Stimulated activated CD4-positive, alpha-beta T cell treated with anti-CD3 and anti-CD28 coated beads, Interleukin-1b, Interleukin-23, amount 100 ng/mL, for 48 hours (primary cell): ENCODE measurements at regions not wholly inside any gene's neighbourhood (a gene's known extent, or its start where the extent isn't known, plus 50 kb on each side); places are given as distances from the start of the nearest gene placed in this dataset.

Experiments
- DNase-seq: peaks from one replicate; pipeline ENCODE4 v3.0.0-alpha.2; 2020

- no peak for DNase-seq
Observed at GRCh38 chr13:79267560-79267959, 138.5 kb downstream of the RBM26 start.

DNA sequence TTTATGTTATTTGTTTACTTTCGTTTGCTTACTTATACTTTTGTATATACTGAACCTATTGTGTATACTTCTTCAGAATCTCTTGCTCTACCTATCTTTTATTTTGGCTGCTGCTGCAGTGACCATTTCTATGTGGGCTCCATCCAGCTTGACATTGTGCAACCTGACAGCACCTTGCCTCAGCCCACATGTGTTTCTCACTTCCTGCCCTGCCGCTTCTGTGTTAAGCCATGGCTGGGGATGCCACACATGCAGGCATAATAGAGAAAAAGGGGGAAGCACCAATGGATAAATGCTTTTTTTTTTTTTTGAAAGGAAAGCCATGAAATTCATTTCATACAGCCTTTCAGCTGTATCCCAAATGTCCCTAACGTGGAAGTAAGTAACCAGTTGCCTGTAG, 147.6 kb downstream of the RBM26 start:
- DNase-seq, result no peak

DNA sequence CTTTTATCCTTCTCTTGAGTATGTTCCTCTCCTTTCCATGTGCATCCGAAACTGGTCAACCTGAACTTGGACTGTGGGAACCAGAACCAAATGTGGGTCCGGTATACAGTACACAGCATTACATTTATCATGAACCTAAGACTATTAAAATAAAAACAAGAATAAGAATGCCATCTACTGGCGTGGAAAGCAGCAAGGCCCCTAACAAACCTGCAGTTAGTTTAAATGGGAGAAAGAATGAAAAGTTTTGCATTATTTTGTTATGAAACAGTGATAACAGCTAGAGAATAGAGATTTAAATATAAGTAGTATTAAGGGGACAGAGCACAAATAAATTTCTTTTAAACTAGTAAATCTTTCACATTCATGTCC, 159.5 kb downstream of the RBM26 start:
- DNase-seq, result no peak

GRCh38 chr13:79245937-79246577, 160.0 kb downstream of the RBM26 start:
- DNase-seq, result no peak

DNA sequence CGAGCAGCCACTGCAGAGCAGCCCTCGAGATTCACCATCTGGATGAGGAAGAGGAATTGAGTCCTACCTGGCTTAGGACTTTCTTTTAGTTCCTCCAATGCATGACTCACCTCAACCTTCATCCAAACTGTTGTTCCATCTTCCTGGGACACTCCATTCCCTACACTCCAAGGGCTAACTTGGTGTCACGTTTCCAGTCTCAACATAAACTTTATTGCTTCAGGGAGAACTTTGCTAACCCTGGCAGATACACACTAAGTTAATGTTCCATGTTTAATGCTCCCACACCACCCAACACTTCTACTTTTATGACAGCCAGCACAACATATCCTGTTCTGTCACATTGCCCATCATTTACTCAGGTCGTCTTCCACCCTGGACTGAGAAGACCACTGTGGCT, 164.4 kb downstream of the RBM26 start:
- no peak for DNase-seq

DNA sequence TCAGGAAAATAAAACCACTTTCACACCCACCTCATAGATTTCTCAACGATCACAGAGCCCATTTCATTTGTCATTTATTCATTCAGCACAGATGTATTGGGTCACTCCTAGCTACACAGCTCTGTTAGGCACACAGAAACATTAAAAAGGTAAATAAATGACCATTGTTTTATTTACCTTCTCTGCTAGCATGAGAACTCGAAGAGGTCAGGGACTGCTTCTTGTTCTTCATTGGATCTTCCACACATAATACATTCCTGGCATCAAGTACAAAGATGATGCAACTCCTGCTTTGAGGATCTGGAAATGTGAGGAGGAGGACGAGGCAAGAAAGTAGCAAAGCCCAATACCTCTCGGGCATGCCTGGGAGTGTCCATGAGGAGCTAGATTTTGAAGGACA, 168.1 kb downstream of the RBM26 start:
- no peak for DNase-seq

GRCh38 chr13:79231887-79232286, 174.2 kb downstream of the RBM26 start:
- no peak for DNase-seq

- DNase-seq, result no peak
Observed at GRCh38 chr13:79229761-79230160, 176.3 kb downstream of the RBM26 start.

- DNase-seq, result no peak
Observed at GRCh38 chr13:79228972-79229371, 177.1 kb downstream of the RBM26 start.

DNA sequence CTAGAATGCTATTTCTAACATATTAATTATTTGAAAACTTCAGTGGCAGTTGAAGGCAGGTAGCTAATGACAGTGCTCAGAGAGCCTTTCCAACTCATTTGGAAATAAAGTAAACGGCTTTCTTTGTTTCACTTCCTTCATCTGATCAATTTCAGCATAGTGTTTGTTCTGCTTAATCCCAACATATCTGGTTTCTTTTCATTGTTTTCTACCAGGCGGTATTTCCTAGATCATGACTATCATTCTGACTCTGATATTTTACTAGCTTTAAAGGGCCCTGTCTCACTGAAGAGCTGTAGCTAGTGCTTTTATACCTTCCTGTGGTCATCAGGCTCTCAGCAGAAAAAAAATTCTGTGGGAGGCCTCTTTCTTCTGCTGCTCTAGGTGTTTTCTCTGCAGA, 178.6 kb downstream of the RBM26 start:
- DNase-seq, result no peak

GRCh38 chr13:79226938-79227337, 179.1 kb downstream of the RBM26 start:
- DNase-seq, result no peak

DNA sequence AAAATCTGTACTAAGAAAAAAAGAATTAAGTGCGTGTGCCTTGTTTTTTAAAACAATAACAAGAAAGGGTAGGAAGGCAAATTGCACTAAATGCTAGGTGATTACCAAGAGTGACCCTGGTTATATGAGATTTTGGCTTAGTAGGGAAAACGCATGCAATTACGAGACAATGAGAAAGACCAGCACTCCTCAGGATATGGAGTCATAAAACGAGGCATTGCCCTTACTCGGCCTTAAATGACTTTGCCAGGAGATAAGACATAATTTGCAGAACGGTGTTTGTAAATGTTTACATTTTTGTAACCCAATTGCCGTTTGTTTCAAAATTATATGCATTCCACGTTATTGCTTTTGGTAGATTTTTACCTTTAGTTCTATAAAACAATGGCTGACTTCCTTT, 179.8 kb downstream of the RBM26 start:
- no peak for DNase-seq

GRCh38 chr13:79225487-79226232, 180.4 kb downstream of the RBM26 start:
- DNase-seq, result no peak

DNA sequence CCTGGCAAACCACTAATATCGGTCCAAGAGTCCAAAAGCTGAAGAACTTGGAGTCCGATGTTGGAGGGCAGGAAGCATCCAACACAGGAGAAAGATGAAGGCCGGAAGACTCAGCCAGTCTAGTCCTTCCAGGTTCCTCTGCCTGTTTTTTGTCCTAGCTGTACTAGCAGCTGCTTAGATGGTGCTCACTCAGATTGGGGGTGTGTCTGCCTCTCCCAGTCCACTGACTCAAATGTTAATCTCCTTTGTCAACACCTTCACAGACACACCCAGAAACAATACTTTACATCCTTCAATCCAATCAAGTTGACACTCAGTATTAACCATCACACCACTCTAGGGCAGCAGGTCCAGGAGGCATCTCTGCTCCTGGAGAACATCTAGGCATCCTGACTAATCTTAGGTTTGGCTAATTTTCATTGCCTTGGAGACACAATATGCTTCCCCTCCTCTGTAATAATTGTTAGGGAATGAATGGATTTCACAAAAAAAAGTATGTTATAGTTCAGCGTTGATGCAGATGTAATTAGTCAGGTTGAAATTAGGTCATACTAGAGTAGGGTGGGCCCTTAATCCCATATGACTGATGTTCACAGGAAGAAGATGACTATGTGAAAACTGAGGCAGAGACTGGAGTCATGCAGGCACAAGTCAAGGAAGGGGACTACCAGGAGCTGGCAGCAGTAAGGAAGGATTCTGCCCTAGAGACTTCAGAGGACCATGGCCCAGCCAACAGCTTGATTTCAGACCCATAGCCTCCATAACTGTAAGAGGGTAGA, 183.4 kb downstream of the RBM26 start:
- no peak for DNase-seq

DNA sequence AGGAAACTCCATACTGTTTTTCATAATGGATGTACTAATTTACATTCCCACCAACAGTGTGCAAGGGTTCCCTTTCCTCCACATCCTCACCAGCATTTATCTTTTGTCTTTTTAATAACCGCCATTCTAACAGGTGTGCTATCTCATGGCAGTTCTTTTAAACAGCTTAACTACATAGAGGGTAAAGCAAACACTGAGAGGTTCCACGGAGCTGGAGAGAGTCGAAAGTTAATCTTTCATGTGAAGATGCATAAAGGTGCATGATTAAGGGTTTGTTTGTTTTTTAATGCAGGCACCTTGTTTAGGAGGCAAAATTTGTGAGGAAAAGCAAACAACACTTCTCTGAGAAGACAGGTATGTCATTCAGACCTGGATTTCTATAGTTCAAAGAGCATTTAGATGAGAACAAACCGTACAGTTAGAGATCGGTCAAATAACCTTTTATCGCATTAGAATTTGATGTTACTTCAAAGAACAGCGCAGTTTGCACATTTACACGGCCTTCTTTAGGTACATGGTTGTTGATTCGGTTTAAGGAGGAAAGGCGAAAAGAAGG, 193.9 kb downstream of the RBM26 start:
- DNase-seq, result no peak

DNA sequence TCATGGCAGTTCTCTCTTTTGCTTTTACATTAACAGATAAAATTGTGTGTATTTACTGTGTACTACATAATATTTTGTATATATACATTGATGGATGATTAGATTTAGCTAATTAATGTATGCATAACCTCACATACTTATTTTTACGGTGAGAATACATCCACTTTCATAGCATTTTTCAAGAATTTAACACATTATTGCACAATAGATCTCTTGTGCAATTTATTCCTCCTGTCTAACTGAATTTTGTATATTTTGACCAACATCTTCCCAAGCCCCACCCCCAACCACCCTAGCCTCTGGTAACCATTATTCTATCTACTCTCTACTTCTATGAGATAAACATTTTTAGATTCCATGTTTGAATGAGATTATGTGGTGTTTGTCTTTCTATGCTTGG, 194.7 kb downstream of the RBM26 start:
- no peak for DNase-seq

- DNase-seq, result no peak
Observed at GRCh38 chr13:79197933-79198332, 208.1 kb downstream of the RBM26 start.

GRCh38 chr13:79196843-79197242, 209.2 kb downstream of the RBM26 start:
- DNase-seq, result no peak

DNA sequence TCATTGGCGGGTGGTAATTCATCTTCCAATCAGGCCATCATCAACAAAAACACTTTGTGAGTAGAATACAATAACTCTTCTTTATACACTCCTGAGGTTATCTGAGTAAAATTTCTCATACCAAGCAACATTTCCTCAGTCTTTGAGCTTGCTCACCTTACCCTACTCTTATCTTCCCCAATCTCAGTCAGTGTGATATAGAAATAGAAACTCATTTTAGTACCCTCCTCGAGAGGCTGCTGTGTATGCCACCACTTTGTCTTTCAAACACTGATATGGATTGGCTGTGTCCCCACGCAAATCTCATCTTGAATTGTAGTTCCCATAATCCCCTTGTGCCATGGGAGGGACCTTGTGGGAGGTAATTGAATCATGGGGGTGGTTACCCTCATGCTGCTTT, 209.7 kb downstream of the RBM26 start:
- peak; percentile 4 for DNase-seq

DNA sequence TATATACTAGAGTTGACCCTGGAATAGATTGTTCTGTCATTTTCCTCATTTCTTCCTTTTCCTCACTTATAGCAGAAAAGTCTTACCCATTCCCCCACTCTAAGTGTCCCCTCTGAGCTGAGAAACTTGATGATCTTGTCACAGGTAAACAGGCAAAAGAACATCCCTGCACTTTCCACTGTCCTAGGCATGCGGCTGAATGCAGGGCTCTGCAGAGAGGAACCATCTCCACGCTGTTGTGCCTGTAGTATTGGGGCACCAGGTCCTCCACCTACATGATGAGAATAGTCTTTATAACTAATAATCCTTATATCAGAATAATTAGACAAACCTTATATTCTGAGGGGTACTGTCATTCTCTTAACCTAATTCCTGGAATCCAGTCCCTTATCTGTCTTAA, 211.3 kb downstream of the RBM26 start:
- no peak for DNase-seq

DNA sequence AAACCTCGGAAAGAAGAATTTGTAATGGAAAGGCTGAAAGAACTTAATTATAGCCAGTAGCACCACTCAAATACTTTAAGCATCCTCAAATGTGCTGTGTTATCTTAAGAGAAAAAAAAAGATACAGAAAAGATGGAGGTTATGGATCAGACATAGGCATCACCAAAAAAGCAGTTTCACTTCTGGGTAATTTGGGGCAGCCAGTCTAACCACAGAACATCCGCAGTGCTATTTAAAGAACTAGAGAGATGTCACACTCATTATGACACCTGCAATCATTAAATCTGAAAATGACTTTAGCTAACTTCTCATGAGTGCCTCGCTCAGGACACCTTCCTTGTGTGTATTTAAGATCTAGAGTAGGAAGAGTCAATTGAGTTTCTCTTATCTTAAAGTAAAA, 211.8 kb downstream of the RBM26 start:
- peak; percentile 64 for DNase-seq

GRCh38 chr13:79191501-79191900, 214.6 kb downstream of the RBM26 start:
- DNase-seq, result no peak

GRCh38 chr13:79190932-79191331, 215.1 kb downstream of the RBM26 start:
- DNase-seq, result no peak
